ENCODE measurements at regions not wholly inside any gene's neighbourhood (a gene's known extent, or its start where the extent isn't known, plus 50 kb on each side); places are given as distances from the start of the nearest gene placed in this dataset.

- TF ChIP-seq POLR2A (IDR thresholded peaks at IDR 0.05; ENCODE audit: control extremely low read depth in 1 of 2, low read depth in 2 of 2, low read length in 2 of 2) (no peak), JUN (IDR thresholded peaks at IDR 0.05; ENCODE audit: low read depth, low read length) (no peak), SP1 (IDR thresholded peaks at IDR 0.05; ENCODE audit: low read depth, low read length) (no peak), GABPA (IDR thresholded peaks at IDR 0.05; ENCODE audit: borderline replicate concordance, insufficient read depth, low read length) (no peak), CTCF (IDR thresholded peaks at IDR 0.05; ENCODE audit: control extremely low read depth in 1 of 3, insufficient read depth in 1 of 3, low read depth in 1 of 3, low read length in 3 of 3) (no peak), TBP (IDR thresholded peaks at IDR 0.05; ENCODE audit: low read depth, low read length) (no peak), EZH2 (IDR thresholded peaks at IDR 0.05; ENCODE audit: low read depth, low read length, severe bottlenecking) (no peak), KDM4A (IDR thresholded peaks at IDR 0.05; ENCODE audit: low read depth, low read length, severe bottlenecking) (no peak)
- TF ChIP-seq, protein P1, sequence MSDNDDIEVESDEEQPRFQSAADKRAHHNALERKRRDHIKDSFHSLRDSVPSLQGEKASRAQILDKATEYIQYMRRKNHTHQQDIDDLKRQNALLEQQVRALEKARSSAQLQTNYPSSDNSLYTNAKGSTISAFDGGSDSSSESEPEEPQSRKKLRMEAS (IDR thresholded peaks at IDR 0.05), result no peak
Observed at GRCh38 chr4:124833831-124834505, 121.4 kb upstream of the ANKRD50 start.

Data from H1 (cell line).